ENCODE measurements at regions not wholly inside any gene's neighbourhood (a gene's known extent, or its start where the extent isn't known, plus 50 kb on each side); places are given as distances from the start of the nearest gene placed in this dataset.
A peak's percentile ranks its signal among the peaks of the same experiment; 100 is the strongest.

DNA sequence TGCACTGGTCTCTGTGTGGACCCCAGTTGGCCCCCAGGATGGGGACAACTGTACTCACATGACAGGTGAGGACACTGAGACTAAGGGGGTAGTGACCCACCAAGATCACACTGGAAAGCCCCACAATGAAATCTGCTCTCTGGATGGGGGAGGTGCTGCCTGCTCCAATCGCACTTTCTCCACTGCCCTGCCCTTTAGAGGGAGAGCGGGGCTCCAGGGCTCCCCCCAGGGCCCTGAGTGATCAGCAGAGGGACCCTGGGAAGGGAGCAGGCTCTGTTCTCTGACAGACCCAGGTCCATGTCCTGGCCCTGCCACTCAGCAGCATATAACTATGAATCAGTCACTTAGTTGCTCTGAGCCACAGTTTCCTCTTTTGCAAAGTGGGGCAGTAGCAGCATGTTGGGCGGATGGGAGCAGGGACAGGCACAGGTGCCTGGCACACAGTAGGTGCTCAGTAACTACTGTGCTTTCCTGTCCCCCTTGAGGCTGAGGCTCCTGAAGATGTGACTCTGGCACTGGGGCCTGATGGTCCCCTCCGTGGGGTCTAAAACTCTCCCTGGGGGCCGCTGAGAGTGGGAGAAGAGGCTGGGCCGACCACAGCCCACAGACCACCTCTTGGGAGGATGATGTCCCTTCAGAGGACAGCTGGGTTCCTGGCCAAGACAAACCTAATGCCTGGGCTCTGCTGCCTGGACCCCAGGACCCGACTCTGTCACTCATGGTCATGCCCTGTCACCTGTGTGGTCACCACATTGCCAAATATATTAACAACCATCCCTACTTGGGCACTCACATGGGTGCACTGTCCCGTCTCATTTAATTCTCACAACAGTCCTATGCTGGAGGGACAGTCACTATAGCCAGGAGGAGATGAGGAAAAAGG is 222.7 kb downstream of the PTPRU start:
- TF ChIP-seq CTCF (IDR thresholded peaks at IDR 0.05; ENCODE audit: borderline replicate concordance, insufficient read depth, low read depth, low read length) = no peak
- H3K4me3 ChIP-seq (ENCODE audit: low read depth, low read length) = no peak overlapping the region

- H3K4me3 ChIP-seq (ENCODE audit: low read depth, low read length) = no peak overlapping the region
- TF ChIP-seq CTCF (IDR thresholded peaks at IDR 0.05; ENCODE audit: borderline replicate concordance, insufficient read depth, low read depth, low read length) = no peak
Observed at GRCh38 chr1:29457496-29458368, 221.4 kb downstream of the PTPRU start.

GRCh38 chr1:29456685-29457435 is 220.5 kb downstream of the PTPRU start:
- TF ChIP-seq CTCF (IDR thresholded peaks at IDR 0.05; ENCODE audit: borderline replicate concordance, insufficient read depth, low read depth, low read length) = no peak
- H3K4me3 ChIP-seq (ENCODE audit: low read depth, low read length) = no peak overlapping the region

GRCh38 chr1:29455781-29456180 is 219.5 kb downstream of the PTPRU start:
- no peak overlapping the region for H3K4me3 ChIP-seq (ENCODE audit: low read depth, low read length)
- no peak for TF ChIP-seq CTCF (IDR thresholded peaks at IDR 0.05; ENCODE audit: borderline replicate concordance, insufficient read depth, low read depth, low read length)

DNA sequence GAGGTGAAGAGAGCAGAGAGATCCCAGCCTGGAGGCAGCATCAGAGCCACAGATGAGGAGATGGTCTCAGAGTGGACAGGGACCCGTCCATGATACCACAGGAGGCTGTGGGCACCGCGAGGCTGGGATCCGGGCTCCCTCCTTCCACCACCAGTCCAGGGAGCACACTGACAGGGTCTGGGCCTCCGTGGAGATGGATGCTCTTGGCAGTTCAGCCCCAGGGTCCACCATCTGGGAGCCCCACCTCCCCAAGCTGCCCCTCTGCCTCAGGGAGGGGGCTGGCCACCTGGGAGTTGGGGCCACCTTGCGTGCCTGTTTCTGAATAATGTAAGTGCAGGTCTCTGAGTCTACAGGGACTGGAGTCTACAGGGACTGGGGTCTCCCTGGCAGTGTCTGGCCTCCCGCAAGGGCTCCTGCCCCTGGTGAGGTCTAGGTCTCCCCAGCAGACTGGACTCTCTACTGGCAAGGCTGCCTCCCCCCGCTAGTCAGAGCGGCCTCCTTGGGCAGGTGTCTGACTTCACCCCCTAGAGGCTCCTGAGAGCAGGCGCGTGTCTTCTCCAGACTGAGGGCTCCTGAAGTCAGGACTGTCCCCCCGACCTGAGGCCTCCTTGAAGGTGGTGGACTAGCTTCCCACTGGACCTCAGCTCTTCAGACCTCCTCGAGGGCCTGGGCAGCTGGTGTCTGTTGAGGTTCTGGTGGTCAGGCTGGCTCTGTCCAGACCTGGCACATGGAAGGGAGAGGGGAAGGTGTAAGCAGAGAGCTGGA is 218.5 kb downstream of the PTPRU start:
- TF ChIP-seq CTCF (IDR thresholded peaks at IDR 0.05; ENCODE audit: borderline replicate concordance, insufficient read depth, low read depth, low read length) = no peak

DNA sequence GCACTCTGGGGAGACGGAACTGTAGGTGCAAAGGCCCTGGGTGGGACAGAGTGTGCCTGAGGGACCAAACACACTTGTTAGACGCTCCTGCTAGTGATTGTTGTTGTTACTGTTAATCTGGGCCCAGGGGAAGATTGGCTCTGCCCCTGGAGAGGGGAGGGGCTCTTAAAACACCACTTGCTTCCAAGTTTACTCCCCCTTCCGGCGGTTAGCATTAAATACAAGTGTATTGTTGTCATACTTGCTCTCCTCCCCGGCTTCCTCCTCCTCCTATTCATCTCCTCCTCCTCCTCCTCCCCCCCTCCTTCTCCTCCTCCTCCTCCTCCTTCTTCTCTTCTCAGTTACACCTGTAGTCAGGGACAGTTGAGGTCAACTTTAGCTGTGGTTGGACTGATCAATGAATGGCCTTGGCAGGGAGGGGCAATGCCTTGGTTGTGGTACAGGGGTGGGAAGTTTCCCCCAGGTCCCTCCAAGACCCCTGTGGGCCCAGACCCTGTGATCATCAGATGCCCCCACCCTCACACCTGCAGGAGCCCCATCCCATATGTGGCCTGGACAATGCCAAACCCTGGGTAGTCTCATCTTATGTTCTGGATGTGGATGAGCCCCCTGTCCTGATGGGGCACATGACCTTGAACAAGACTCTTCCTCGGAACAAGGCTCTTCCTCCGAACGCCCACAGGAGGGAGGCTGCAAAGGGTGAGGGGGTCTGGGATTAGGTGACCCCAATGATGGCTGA is 217.3 kb downstream of the PTPRU start:
- peak; percentile 25; the same call in 1 of the 2 replicates for TF ChIP-seq CTCF (IDR thresholded peaks at IDR 0.05; ENCODE audit: borderline replicate concordance, insufficient read depth, low read depth, low read length)
- no peak overlapping the region for H3K4me3 ChIP-seq (ENCODE audit: low read depth, low read length)

More for the DNA sequence above, 218.5 kb downstream of the PTPRU start:
- no peak overlapping the region for H3K4me3 ChIP-seq (ENCODE audit: low read depth, low read length)

Data from GM12875 (cell line).